HG03045 (cell line): ENCODE measurements at regions not wholly inside any gene's neighbourhood (a gene's known extent, or its start where the extent isn't known, plus 50 kb on each side); places are given as distances from the start of the nearest gene placed in this dataset.
"Not testable (repeated sequence)": the region's sequence is repeated elsewhere in the genome, so short reads cannot be mapped to it uniquely, and the experiment has no call there.

Experiments used
- ATAC-seq: cut with Tn5 transposase; IDR thresholded peaks from one replicate; pipeline ENCODE4 v1.9.1; 2021; ENCODE audit warnings: mild to moderate bottlenecking, moderate library complexity; ENCODE audit not compliant: unreplicated experiment

GRCh38 chr1:190809312-190809711 is 331.6 kb upstream of the BRINP3 start:
- no peak for ATAC-seq

- no peak for ATAC-seq
Observed at GRCh38 chr1:190812996-190813395, 335.3 kb upstream of the BRINP3 start.

- no peak for ATAC-seq
Observed at GRCh38 chr1:190832511-190832910, 354.8 kb upstream of the BRINP3 start.

- ATAC-seq, result no peak
Observed at GRCh38 chr1:190835658-190836057, 358.0 kb upstream of the BRINP3 start.

GRCh38 chr1:190837200-190837599 is 359.5 kb upstream of the BRINP3 start:
- not testable (repeated sequence) for ATAC-seq

- ATAC-seq, result no peak
Observed at GRCh38 chr1:190837888-190838287, 360.2 kb upstream of the BRINP3 start.

- ATAC-seq, result no peak
Observed at GRCh38 chr1:190847166-190847565, 369.5 kb upstream of the BRINP3 start.

- no peak for ATAC-seq
Observed at GRCh38 chr1:190849346-190849745, 371.7 kb upstream of the BRINP3 start.

GRCh38 chr1:190852611-190853010 is 374.9 kb upstream of the BRINP3 start:
- ATAC-seq, result no peak

- no peak for ATAC-seq
Observed at GRCh38 chr1:190858140-190858539, 380.5 kb upstream of the BRINP3 start.

GRCh38 chr1:190864013-190864641 is 386.5 kb upstream of the BRINP3 start:
- ATAC-seq, result no peak

- no peak for ATAC-seq
Observed at GRCh38 chr1:190880352-190880751, 402.7 kb upstream of the BRINP3 start.

GRCh38 chr1:190881064-190881463 is 403.4 kb upstream of the BRINP3 start:
- ATAC-seq, result no peak

GRCh38 chr1:190897233-190897632 is 419.6 kb upstream of the BRINP3 start:
- no peak for ATAC-seq

GRCh38 chr1:190904091-190904695 is 426.5 kb upstream of the BRINP3 start:
- ATAC-seq, result no peak

- ATAC-seq, result no peak
Observed at GRCh38 chr1:190906206-190906725, 428.6 kb upstream of the BRINP3 start.

GRCh38 chr1:190908246-190908645 is 430.6 kb upstream of the BRINP3 start:
- ATAC-seq, result no peak

GRCh38 chr1:190908691-190909090 is 431.0 kb upstream of the BRINP3 start:
- ATAC-seq, result no peak

- no peak for ATAC-seq
Observed at GRCh38 chr1:190935925-190936324, 458.3 kb upstream of the BRINP3 start.

GRCh38 chr1:190936337-190936736 is 458.7 kb upstream of the BRINP3 start:
- no peak for ATAC-seq

- ATAC-seq, result no peak
Observed at GRCh38 chr1:190940951-190941350, 463.3 kb upstream of the BRINP3 start.

- no peak for ATAC-seq
Observed at GRCh38 chr1:190942475-190942874, 464.8 kb upstream of the BRINP3 start.

GRCh38 chr1:190943722-190944121 is 466.1 kb upstream of the BRINP3 start:
- ATAC-seq, result not testable (repeated sequence)
